ENCODE measurements at regions not wholly inside any gene's neighbourhood (a gene's known extent, or its start where the extent isn't known, plus 50 kb on each side); places are given as distances from the start of the nearest gene placed in this dataset.
A peak's percentile ranks its signal among the peaks of the same experiment; 100 is the strongest.

- intact Hi-C loops (cut with micrococcal nuclease), result no loop called here
- Histone ChIP-seq H4K20me1 (replicated peaks; ENCODE audit: control insufficient read depth, insufficient read depth, low read length) (no peaks in the 10 kb centered on the region), H2AFZ (ENCODE audit: low read depth, low read length) (no peak overlapping the region), H3K9ac (ENCODE audit: insufficient read depth in 1 of 2, low read depth in 2 of 2, low read length in 2 of 2) (no peak overlapping the region), H3K4me2 (ENCODE audit: insufficient read depth, low read length) (no peak overlapping the region), H3K9me1 (ENCODE audit: control insufficient read depth, insufficient read depth, low read length) (no peaks in the 10 kb centered on the region), H3K4me3 (no peak overlapping the region), H3K36me3 (ENCODE audit: control insufficient read depth, insufficient read depth, low read length) (no peaks in the 10 kb centered on the region), H3K27ac (ENCODE audit: extremely low read depth, low read depth, low read length) (no peak overlapping the region), H3K27me3 (ENCODE audit: control insufficient read depth in 2 of 2, insufficient read depth in 2 of 2, low read length in 2 of 2) (no peaks in the 10 kb centered on the region), H3K79me2 (ENCODE audit: control insufficient read depth, insufficient read depth, low read length) (no peaks in the 10 kb centered on the region), H3K4me1 (replicated peaks in 1 of 2; ENCODE audit: control insufficient read depth in 2 of 2, insufficient read depth in 2 of 2, low read length in 2 of 2) (no peaks in the 10 kb centered on the region), H3K9me3 (replicated peaks; ENCODE audit: control insufficient read depth, insufficient read depth, low read depth, low read length) (no peaks in the 10 kb centered on the region)
- no peak for ATAC-seq
- TF ChIP-seq CEBPG (CRISPR knock-in tag; IDR thresholded peaks at IDR 0.05), result no peak
- peak; percentile 56 to 74 for TF ChIP-seq CEBPG (tag; conservative IDR thresholded peaks at IDR 0.05 in 1 of 2, IDR thresholded peaks at IDR 0.05 in 1 of 2)
- TF ChIP-seq SMARCE1 (IDR thresholded peaks at IDR 0.05), result no peak
- TF ChIP-seq ATF4 (CRISPR knock-in tag; IDR thresholded peaks at IDR 0.05), result peak; percentile 88
- 0% methylated on average over 3 of the region's 3 CpGs for WGBS (ENCODE audit: insufficient coverage, low coverage, missing lambda C conversion rate)
- POLR2A ChIA-PET, result no interaction called here
- DNase-seq (ENCODE audit: extremely low read depth in 1 of 4, low spot score in 3 of 4), result no peak
- BruUV-seq (replicated peaks), result no TSS peak
- CTCF ChIA-PET (ENCODE audit: low intra/inter-chr PET ratio), result no interaction called here
- in situ Hi-C loops (cut with MboI), result no loop called here
- FAIRE-seq, result no peak
Observed at GRCh38 chr3:95670765-95671164, 1143.6 kb upstream of the EPHA6 start.

GRCh38 chr3:95673215-95673614 is 1141.2 kb upstream of the EPHA6 start:
- CTCF ChIA-PET (ENCODE audit: low intra/inter-chr PET ratio), result no interaction called here
- TF ChIP-seq ZNF384 (IDR thresholded peaks at IDR 0.05; ENCODE audit: low read depth, low read length) (no peak), CHD4 (IDR thresholded peaks at IDR 0.05; ENCODE audit: insufficient read depth, insufficient replicate concordance, low read depth, low read length, poor library complexity, severe bottlenecking) (no peak), ZNF609 (CRISPR knock-in tag; IDR thresholded peaks at IDR 0.05; ENCODE audit: borderline replicate concordance) (no peak), PHB (CRISPR knock-in tag; IDR thresholded peaks at IDR 0.05) (no peak), TCF3 (CRISPR knock-in tag; IDR thresholded peaks at IDR 0.05) (no peak), DMBX1 (CRISPR knock-in tag; IDR thresholded peaks at IDR 0.05; ENCODE audit: borderline replicate concordance) (no peak), ARHGAP35 (IDR thresholded peaks at IDR 0.05; ENCODE audit: partially characterized antibody) (no peak), CHD1 (IDR thresholded peaks at IDR 0.05; ENCODE audit: low read length) (no peak), GTF2A2 (tag; IDR thresholded peaks at IDR 0.05) (no peak)

More at GRCh38 chr3:95673215-95673614, 1141.2 kb upstream of the EPHA6 start:
- no peaks in the 10 kb centered on the region for H3K4me1 ChIP-seq (replicated peaks in 1 of 2; ENCODE audit: control insufficient read depth in 2 of 2, insufficient read depth in 2 of 2, low read length in 2 of 2)
- no peaks in the 10 kb centered on the region for H3K27me3 ChIP-seq (ENCODE audit: control insufficient read depth in 2 of 2, insufficient read depth in 2 of 2, low read length in 2 of 2)
- no peak for ATAC-seq
- in situ Hi-C loops (cut with MboI), result no loop called here
- no peak overlapping the region for H3K4me2 ChIP-seq (ENCODE audit: insufficient read depth, low read length)
- no TSS peak for BruUV-seq (replicated peaks)
- intact Hi-C loops (cut with micrococcal nuclease), result no loop called here
- H3K4me3 ChIP-seq, result no peak overlapping the region
- POLR2A ChIA-PET, result no interaction called here
- H2AFZ ChIP-seq (ENCODE audit: low read depth, low read length), result no peak overlapping the region
- no peak for FAIRE-seq
- H3K36me3 ChIP-seq (ENCODE audit: control insufficient read depth, insufficient read depth, low read length), result no peaks in the 10 kb centered on the region
- no peak overlapping the region for H3K9ac ChIP-seq (ENCODE audit: insufficient read depth in 1 of 2, low read depth in 2 of 2, low read length in 2 of 2)
- H3K79me2 ChIP-seq (ENCODE audit: control insufficient read depth, insufficient read depth, low read length), result no peaks in the 10 kb centered on the region
- no peak overlapping the region for H3K27ac ChIP-seq (ENCODE audit: extremely low read depth, low read depth, low read length)
- H3K9me3 ChIP-seq (replicated peaks; ENCODE audit: control insufficient read depth, insufficient read depth, low read depth, low read length), result no peaks in the 10 kb centered on the region
- WGBS (ENCODE audit: insufficient coverage, low coverage, missing lambda C conversion rate), result 0% methylated on average over 1 of the region's 3 CpGs
- DNase-seq (ENCODE audit: extremely low read depth in 1 of 4, low spot score in 3 of 4), result no peak
- no peaks in the 10 kb centered on the region for H3K9me1 ChIP-seq (ENCODE audit: control insufficient read depth, insufficient read depth, low read length)
- no peaks in the 10 kb centered on the region for H4K20me1 ChIP-seq (replicated peaks; ENCODE audit: control insufficient read depth, insufficient read depth, low read length)

Data from K562 (cell line).